Stomach (tissue), 8 donors: ENCODE measurements at regions not wholly inside any gene's neighbourhood (a gene's known extent, or its start where the extent isn't known, plus 50 kb on each side); places are given as distances from the start of the nearest gene placed in this dataset.

Experiments used
- DNase-seq, 2 donors: peaks; one replicate each; pipeline versions ENCODE4 v3.0.0 to v3.0.0-alpha.2; 2013 to 2019
- H3K27ac ChIP-seq, 5 donors: fragments of 200-600 bp in 4 of 5; sonication (generic) in 4 of 5; one replicate each; pipeline ENCODE4 v1.5.1; 2013 to 2019; ENCODE audit warnings: mild to moderate bottlenecking in 1 of 5, moderate library complexity in 1 of 5
- H3K27me3 ChIP-seq, 3 donors: fragments of 200-600 bp; sonication (generic); one replicate each; pipeline ENCODE4 v1.5.1; 2017 to 2019; ENCODE audit warnings: mixed run types in 1 of 3
- H3K36me3 ChIP-seq, 4 donors: fragments of 200-600 bp; sonication (generic); 1 replicate in 3 of 4; 2 replicates in 1 of 4; pipeline ENCODE4 v1.5.1; 2016 to 2019
- H3K4me1 ChIP-seq, 4 donors: fragments of 200-600 bp; sonication (generic); one replicate each; pipeline ENCODE4 v1.5.1; 2016 to 2019
- H3K4me3 ChIP-seq, 4 donors: fragments of 200-600 bp; sonication (generic) in 3 of 4; one replicate each; pipeline ENCODE4 v1.5.1; 2016 to 2019; ENCODE audit warnings: mild to moderate bottlenecking in 1 of 4
- H3K9me3 ChIP-seq, 4 donors: fragments of 200-600 bp; sonication (generic); one replicate each; pipeline ENCODE4 v1.5.1; 2016 to 2019
- CTCF ChIP-seq, 7 experiments: fragments of 450-650 bp in 4 of 7; fragments of 200-600 bp in 3 of 7; sonication (generic) in 3 of 7; IDR thresholded peaks; one replicate each; pipeline ENCODE4 v1.5.1; 2016 to 2019; ENCODE audit warnings: antibody characterized with exemption in 7 of 7, control low read depth in 2 of 7, mild to moderate bottlenecking in 1 of 7
- EP300 ChIP-seq: sonication (generic); formaldehyde crosslinking; IDR thresholded peaks from one replicate; pipeline ENCODE4 v1.6.1; 2017; ENCODE audit warnings: antibody characterized with exemption
- POLR2A ChIP-seq, 4 donors: fragments of 450-650 bp; IDR thresholded peaks; one replicate each; pipeline ENCODE4 v1.6.1; 2016; ENCODE audit warnings: antibody characterized with exemption in 4 of 4, control low read depth in 2 of 4, mild to moderate bottlenecking in 1 of 4, moderate library complexity in 1 of 4
- POLR2AphosphoS5 ChIP-seq, 3 donors: sonication (generic); formaldehyde crosslinking; IDR thresholded peaks; one replicate each; pipeline ENCODE4 v1.6.1; 2016; ENCODE audit warnings: antibody characterized with exemption in 3 of 3
- WGBS, 5 donors: extraction: QIAGEN DNeasy Blood & Tissue Kit in 3 of 5; methylation state at CpG; one replicate each; pipeline versions ENCODE4 v1.1.5 to v1.1.7; 2013 to 2018; 5-methylcytosine and 5-hydroxymethylcytosine counted together
- intact Hi-C: fragments of 100-400 bp; cut with DNase I; formaldehyde crosslinking; loops from one replicate; pipeline ENCODE4 v1.15.1; 2023; ENCODE audit warnings: low total_unique reads
- donor health status: healthy with polysubstance abuse.
- donor health status: Bipolar disorder and iron deficiency.
- donor health status: healthy.

- Histone ChIP-seq H3K4me3 (no peak overlapping the region), H3K9me3 (no peaks in the 10 kb centered on the region), H3K27me3 (no peaks in the 10 kb centered on the region), H3K4me1 (no peaks in the 10 kb centered on the region), H3K27ac (no peak overlapping the region), H3K36me3 (no peaks in the 10 kb centered on the region)
- 41 to 57% (median 50%) methylated on average over 4 of the region's 4 CpGs for WGBS, 5 donors
- no peak for TF ChIP-seq POLR2AphosphoS5 (IDR thresholded peaks at IDR 0.05)
- no peak for TF ChIP-seq EP300
- no peak for TF ChIP-seq CTCF (IDR thresholded peaks at IDR 0.05)
- TF ChIP-seq POLR2A (IDR thresholded peaks at IDR 0.05), result no peak
- DNase-seq, result peak in 1 of 2 donors; percentile 20
- intact Hi-C loops, result no loop called here
Observed at GRCh38 chr12:29041621-29042020, 107.5 kb upstream of the FAR2 start.

GRCh38 chr12:29043069-29043468 is 106.0 kb upstream of the FAR2 start:
- no peak for DNase-seq
- 62 to 80% (median 72%) methylated on average over 1 of the region's 1 CpG for WGBS, 5 donors
- H3K4me1 ChIP-seq, result no peaks in the 10 kb centered on the region

GRCh38 chr12:29044799-29045198 is 104.3 kb upstream of the FAR2 start:
- TF ChIP-seq POLR2AphosphoS5 (IDR thresholded peaks at IDR 0.05) (no peak), EP300 (no peak), POLR2A (IDR thresholded peaks at IDR 0.05) (no peak), CTCF (IDR thresholded peaks at IDR 0.05) (no peak)
- intact Hi-C loops, result no loop called here
- H3K27ac ChIP-seq, result no peak overlapping the region
- no peaks in the 10 kb centered on the region for H3K9me3 ChIP-seq
- WGBS, 5 donors, result 0 to 75% (median 35%) methylated on average over 2 of the region's 2 CpGs
- no peaks in the 10 kb centered on the region for H3K36me3 ChIP-seq
- no peaks in the 10 kb centered on the region for H3K27me3 ChIP-seq
- no peaks in the 10 kb centered on the region for H3K4me1 ChIP-seq
- no peak overlapping the region for H3K4me3 ChIP-seq
- DNase-seq, result no peak

More at GRCh38 chr12:29043069-29043468, 106.0 kb upstream of the FAR2 start:
- H3K36me3 ChIP-seq, result no peaks in the 10 kb centered on the region
- no peaks in the 10 kb centered on the region for H3K9me3 ChIP-seq
- H3K27ac ChIP-seq, result no peak overlapping the region
- no peaks in the 10 kb centered on the region for H3K27me3 ChIP-seq
- intact Hi-C loops, result no loop called here
- no peak overlapping the region for H3K4me3 ChIP-seq
- no peak for TF ChIP-seq POLR2AphosphoS5 (IDR thresholded peaks at IDR 0.05)

- no peak overlapping the region for H3K4me3 ChIP-seq
- 66 to 82% (median 72%) methylated on average over 4 of the region's 4 CpGs for WGBS, 5 donors
- TF ChIP-seq CTCF (IDR thresholded peaks at IDR 0.05), result no peak
- no peak for TF ChIP-seq POLR2AphosphoS5 (IDR thresholded peaks at IDR 0.05)
- TF ChIP-seq POLR2A (IDR thresholded peaks at IDR 0.05), result no peak
- TF ChIP-seq EP300, result no peak
- no peak for DNase-seq
- intact Hi-C loops, result no loop called here
- no peaks in the 10 kb centered on the region for H3K27me3 ChIP-seq
- H3K4me1 ChIP-seq, result no peaks in the 10 kb centered on the region
- H3K9me3 ChIP-seq, result no peaks in the 10 kb centered on the region
- H3K27ac ChIP-seq, result no peak overlapping the region
- H3K36me3 ChIP-seq, result no peaks in the 10 kb centered on the region
Observed at GRCh38 chr12:29048787-29049186, 100.3 kb upstream of the FAR2 start.

GRCh38 chr12:29050503-29050902 is 98.6 kb upstream of the FAR2 start:
- H3K9me3 ChIP-seq, result no peaks in the 10 kb centered on the region
- no peaks in the 10 kb centered on the region for H3K4me1 ChIP-seq
- no peaks in the 10 kb centered on the region for H3K27me3 ChIP-seq
- H3K4me3 ChIP-seq, result no peak overlapping the region
- TF ChIP-seq POLR2AphosphoS5 (IDR thresholded peaks at IDR 0.05) (no peak), EP300 (no peak), CTCF (IDR thresholded peaks at IDR 0.05) (no peak), POLR2A (IDR thresholded peaks at IDR 0.05) (no peak)
- no peak overlapping the region for H3K27ac ChIP-seq
- no peaks in the 10 kb centered on the region for H3K36me3 ChIP-seq
- 28 to 84% (median 32%) methylated on average over 3 of the region's 3 CpGs for WGBS, 5 donors
- DNase-seq, result no peak
- intact Hi-C loops, result no loop called here
